Transverse colon (tissue), 4 donors: ENCODE measurements at regions not wholly inside any gene's neighbourhood (a gene's known extent, or its start where the extent isn't known, plus 50 kb on each side); places are given as distances from the start of the nearest gene placed in this dataset.
"Not testable (repeated sequence)": the region's sequence is repeated elsewhere in the genome, so short reads cannot be mapped to it uniquely, and the experiment has no call there.

Experiments
- POLR2A ChIP-seq: fragments of 450-650 bp; IDR thresholded peaks from one replicate; pipeline ENCODE4 v1.6.1; 2016; ENCODE audit warnings: antibody characterized with exemption, mild to moderate bottlenecking, moderate library complexity
- POLR2AphosphoS5 ChIP-seq, 3 donors: sonication (generic); formaldehyde crosslinking; IDR thresholded peaks; one replicate each; pipeline ENCODE4 v1.6.1; 2016; ENCODE audit warnings: antibody characterized with exemption in 3 of 3
- TF ChIP-seq, protein P1 (sequence below), 5 experiments: fragments of 200-600 bp in 3 of 5; fragments of 450-650 bp in 2 of 5; sonication (generic) in 3 of 5; IDR thresholded peaks; 1 replicate in 2 of 5; 2 replicates in 3 of 5; pipeline ENCODE4 v1.5.1; 2016 to 2017; ENCODE audit warnings: antibody characterized with exemption in 5 of 5, inconsistent platforms in 3 of 5, mild to moderate bottlenecking in 2 of 5, moderate library complexity in 1 of 5

GRCh38 chr3:10695186-10695585 lies 120.8 kb upstream of the SLC6A11 start:
- TF ChIP-seq, protein P1, sequence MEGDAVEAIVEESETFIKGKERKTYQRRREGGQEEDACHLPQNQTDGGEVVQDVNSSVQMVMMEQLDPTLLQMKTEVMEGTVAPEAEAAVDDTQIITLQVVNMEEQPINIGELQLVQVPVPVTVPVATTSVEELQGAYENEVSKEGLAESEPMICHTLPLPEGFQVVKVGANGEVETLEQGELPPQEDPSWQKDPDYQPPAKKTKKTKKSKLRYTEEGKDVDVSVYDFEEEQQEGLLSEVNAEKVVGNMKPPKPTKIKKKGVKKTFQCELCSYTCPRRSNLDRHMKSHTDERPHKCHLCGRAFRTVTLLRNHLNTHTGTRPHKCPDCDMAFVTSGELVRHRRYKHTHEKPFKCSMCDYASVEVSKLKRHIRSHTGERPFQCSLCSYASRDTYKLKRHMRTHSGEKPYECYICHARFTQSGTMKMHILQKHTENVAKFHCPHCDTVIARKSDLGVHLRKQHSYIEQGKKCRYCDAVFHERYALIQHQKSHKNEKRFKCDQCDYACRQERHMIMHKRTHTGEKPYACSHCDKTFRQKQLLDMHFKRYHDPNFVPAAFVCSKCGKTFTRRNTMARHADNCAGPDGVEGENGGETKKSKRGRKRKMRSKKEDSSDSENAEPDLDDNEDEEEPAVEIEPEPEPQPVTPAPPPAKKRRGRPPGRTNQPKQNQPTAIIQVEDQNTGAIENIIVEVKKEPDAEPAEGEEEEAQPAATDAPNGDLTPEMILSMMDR (IDR thresholded peaks at IDR 0.05) = not testable (repeated sequence)
- not testable (repeated sequence) for TF ChIP-seq POLR2A; POLR2AphosphoS5 (IDR thresholded peaks at IDR 0.05)
